ENCODE measurements at regions not wholly inside any gene's neighbourhood (a gene's known extent, or its start where the extent isn't known, plus 50 kb on each side); places are given as distances from the start of the nearest gene placed in this dataset.

- Histone ChIP-seq H3K27ac (no peak overlapping the region), H3K4me1 (no peaks in the 10 kb centered on the region), H3K9me3 (no peaks in the 10 kb centered on the region), H3K36me3 (no peaks in the 10 kb centered on the region), H3K4me3 (no peak overlapping the region), H3K27me3 (no peaks in the 10 kb centered on the region)
- ATAC-seq: no peak
- TF ChIP-seq CTCF (IDR thresholded peaks at IDR 0.05): no peak
- no peak for DNase-seq
- intact Hi-C loops (cut with DNase I): no loop called here
Measured at GRCh38 chr4:57364255-57364654, 254.1 kb upstream of the IGFBP7 start.

DNA sequence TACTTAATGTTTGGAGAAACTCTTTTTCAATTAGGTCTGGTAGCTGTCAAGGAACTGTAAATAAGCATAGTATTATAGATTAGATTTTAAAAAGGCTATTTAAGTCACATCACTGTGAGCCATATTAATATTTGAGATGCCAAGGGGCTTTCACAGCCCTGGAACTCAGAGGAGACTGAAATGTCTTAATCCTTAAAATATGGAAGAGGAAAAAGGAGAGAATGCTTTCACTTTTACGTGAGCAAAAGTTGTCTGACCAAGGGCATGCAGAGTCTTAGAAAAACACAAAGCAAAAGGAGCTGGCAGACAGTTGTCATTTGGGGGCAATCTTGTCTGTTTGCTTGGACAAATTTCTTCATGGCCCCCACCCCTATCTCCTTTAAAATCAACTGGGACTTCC lies 253.2 kb upstream of the IGFBP7 start:
- Histone ChIP-seq H3K27me3 (no peaks in the 10 kb centered on the region), H3K4me1 (no peaks in the 10 kb centered on the region), H3K4me3 (no peak overlapping the region), H3K27ac (no peak overlapping the region), H3K36me3 (no peaks in the 10 kb centered on the region), H3K9me3 (no peaks in the 10 kb centered on the region)
- DNase-seq: no peak
- ATAC-seq: no peak
- no peak for TF ChIP-seq CTCF (IDR thresholded peaks at IDR 0.05)
- intact Hi-C loops (cut with DNase I): no loop called here

- no peaks in the 10 kb centered on the region for H3K36me3 ChIP-seq
- no peak overlapping the region for H3K4me3 ChIP-seq
- DNase-seq (peak in 1 of 4 donors; percentile 30), ATAC-seq (no peak)
- no peaks in the 10 kb centered on the region for H3K27me3 ChIP-seq
- no peaks in the 10 kb centered on the region for H3K4me1 ChIP-seq
- TF ChIP-seq CTCF (IDR thresholded peaks at IDR 0.05): no peak
- intact Hi-C loops (cut with DNase I): no loop called here
- no peak overlapping the region for H3K27ac ChIP-seq
- H3K9me3 ChIP-seq: no peaks in the 10 kb centered on the region
Measured at GRCh38 chr4:57360681-57361080, 250.5 kb upstream of the IGFBP7 start.

GRCh38 chr4:57355101-57355665 lies 245.0 kb upstream of the IGFBP7 start:
- DNase-seq: no peak
- no peak for ATAC-seq
- no peak for TF ChIP-seq CTCF (IDR thresholded peaks at IDR 0.05)
- Histone ChIP-seq H3K9me3 (no peaks in the 10 kb centered on the region), H3K36me3 (no peaks in the 10 kb centered on the region), H3K27ac (no peak overlapping the region), H3K4me1 (no peaks in the 10 kb centered on the region), H3K4me3 (no peak overlapping the region), H3K27me3 (no peaks in the 10 kb centered on the region)
- intact Hi-C loops (cut with DNase I): no loop called here

DNA sequence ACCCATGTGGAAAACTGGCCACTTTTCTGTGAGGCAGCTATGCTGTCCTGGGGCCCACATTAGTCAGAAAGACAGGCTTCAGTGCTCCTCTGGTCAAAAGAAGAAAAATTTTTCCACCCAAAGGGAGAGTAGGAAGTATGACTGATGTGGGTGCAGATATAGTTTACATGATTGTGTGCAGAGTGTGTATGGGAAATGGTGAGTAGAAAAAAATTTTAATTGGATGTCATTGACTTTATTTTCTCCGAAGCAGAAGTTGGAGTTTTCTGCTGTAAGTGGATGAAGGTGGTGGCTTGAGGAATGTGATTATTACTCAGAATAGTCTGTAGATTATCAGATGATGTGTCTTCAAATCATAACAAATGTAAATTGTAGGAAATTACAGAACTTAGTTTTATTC lies 241.5 kb upstream of the IGFBP7 start:
- intact Hi-C loops (cut with DNase I): no loop called here
- Histone ChIP-seq H3K9me3 (no peaks in the 10 kb centered on the region), H3K27ac (no peak overlapping the region), H3K36me3 (no peaks in the 10 kb centered on the region), H3K27me3 (no peaks in the 10 kb centered on the region), H3K4me1 (no peaks in the 10 kb centered on the region), H3K4me3 (no peak overlapping the region)
- DNase-seq (no peak), ATAC-seq (no peak)
- TF ChIP-seq CTCF (IDR thresholded peaks at IDR 0.05): no peak

Data from left lung (tissue), 4 donors.